Left ventricle myocardium inferior (tissue), 1 donor: ENCODE measurements at regions not wholly inside any gene's neighbourhood (a gene's known extent, or its start where the extent isn't known, plus 50 kb on each side); places are given as distances from the start of the nearest gene placed in this dataset.

Source experiments
- DNase-seq: peaks from one replicate; pipeline ENCODE4 v3.0.0-alpha.2; 2020
- H3K27ac ChIP-seq: fragments of 200-600 bp; replicated peaks from 2 replicates; pipeline ENCODE4 v1.8.0; 2021
- H3K27me3 ChIP-seq: fragments of 200-600 bp; 2 replicates; pipeline ENCODE4 v1.8.0; 2021; ENCODE audit warnings: low read depth
- H3K36me3 ChIP-seq: fragments of 200-600 bp; 2 replicates; pipeline ENCODE4 v1.8.0; 2021
- H3K4me1 ChIP-seq: fragments of 200-600 bp; 2 replicates; pipeline ENCODE4 v1.8.0; 2021
- H3K4me3 ChIP-seq: fragments of 200-600 bp; 2 replicates; pipeline ENCODE4 v1.8.0; 2021; ENCODE audit warnings: mild to moderate bottlenecking, moderate library complexity
- H3K9me3 ChIP-seq: fragments of 200-600 bp; replicated peaks from 2 replicates; pipeline ENCODE4 v1.8.0; 2021
- CTCF ChIP-seq: fragments of 200-600 bp; IDR thresholded peaks from 2 replicates; pipeline ENCODE4 v1.8.0; 2021; ENCODE audit warnings: antibody characterized with exemption, mild to moderate bottlenecking, borderline replicate concordance
- intact Hi-C: fragments of 100-400 bp; cut with micrococcal nuclease; formaldehyde crosslinking; loops from one replicate; pipeline ENCODE4 v1.11.0; 2022
- donor health status: DM: no; HTN: yes; CAD: no; lungs with severe emphysema.

- no peak for DNase-seq
- Histone ChIP-seq H3K27ac (no peak overlapping the region), H3K9me3 (no peaks in the 10 kb centered on the region), H3K36me3 (no peaks in the 10 kb centered on the region), H3K4me3 (no peak overlapping the region), H3K4me1 (no peaks in the 10 kb centered on the region), H3K27me3 (peaks cover 30% of the 10 kb centered on the region)
- intact Hi-C loops: no loop called here
- no peak for TF ChIP-seq CTCF
These were observed 83.4 kb downstream of the IRX5 start for GRCh38 chr16:55014022-55014421.

DNA sequence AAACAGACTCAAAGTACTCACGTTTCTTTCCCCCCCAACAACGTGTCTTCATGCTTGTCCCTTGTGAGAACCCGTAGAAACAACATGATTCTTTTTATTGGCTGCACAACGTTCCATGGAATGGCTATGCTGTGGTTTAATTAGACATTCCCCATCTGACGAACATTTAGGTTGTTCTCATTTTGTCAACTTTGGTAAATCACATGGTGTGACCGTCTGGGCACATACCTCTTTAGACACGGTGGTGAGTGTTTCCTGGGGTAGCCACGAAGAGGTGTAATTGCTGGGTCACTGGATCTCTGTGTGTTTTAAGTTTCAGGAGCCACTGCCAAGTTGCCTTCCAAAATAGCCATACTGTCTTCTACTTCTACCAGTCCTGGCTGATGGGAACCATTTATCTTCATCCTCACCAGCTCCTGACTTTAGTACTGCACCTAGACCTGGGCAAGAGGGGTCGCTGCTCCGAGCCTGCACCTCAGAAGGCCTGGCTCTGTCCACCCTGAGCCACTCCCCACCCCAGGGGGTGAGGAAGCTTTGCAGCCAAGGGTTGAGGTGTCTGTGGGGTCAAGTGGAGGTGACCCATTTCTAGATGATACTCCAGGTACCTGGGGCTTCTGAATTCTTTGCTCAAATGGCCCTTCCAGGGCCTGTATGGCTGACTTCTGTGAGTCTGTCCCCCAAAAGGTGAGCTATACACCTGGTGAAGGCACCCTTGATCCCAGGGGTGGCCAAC is 84.7 kb downstream of the IRX5 start:
- peaks cover under 1% of the 10 kb centered on the region for H3K9me3 ChIP-seq
- H3K27ac ChIP-seq: no peak overlapping the region
- intact Hi-C loops: no loop called here
- H3K4me3 ChIP-seq: no peak overlapping the region
- no peak for DNase-seq
- H3K36me3 ChIP-seq: no peaks in the 10 kb centered on the region
- no peaks in the 10 kb centered on the region for H3K4me1 ChIP-seq
- H3K27me3 ChIP-seq: peaks cover 32% of the 10 kb centered on the region
- no peak for TF ChIP-seq CTCF

GRCh38 chr16:55016515-55016914 is 85.8 kb downstream of the IRX5 start:
- Histone ChIP-seq H3K4me1 (no peaks in the 10 kb centered on the region), H3K27ac (no peak overlapping the region), H3K27me3 (peaks cover 44% of the 10 kb centered on the region), H3K36me3 (no peaks in the 10 kb centered on the region), H3K4me3 (no peak overlapping the region), H3K9me3 (peaks cover 9% of the 10 kb centered on the region)
- no peak for DNase-seq
- intact Hi-C loops: no loop called here
- no peak for TF ChIP-seq CTCF

DNA sequence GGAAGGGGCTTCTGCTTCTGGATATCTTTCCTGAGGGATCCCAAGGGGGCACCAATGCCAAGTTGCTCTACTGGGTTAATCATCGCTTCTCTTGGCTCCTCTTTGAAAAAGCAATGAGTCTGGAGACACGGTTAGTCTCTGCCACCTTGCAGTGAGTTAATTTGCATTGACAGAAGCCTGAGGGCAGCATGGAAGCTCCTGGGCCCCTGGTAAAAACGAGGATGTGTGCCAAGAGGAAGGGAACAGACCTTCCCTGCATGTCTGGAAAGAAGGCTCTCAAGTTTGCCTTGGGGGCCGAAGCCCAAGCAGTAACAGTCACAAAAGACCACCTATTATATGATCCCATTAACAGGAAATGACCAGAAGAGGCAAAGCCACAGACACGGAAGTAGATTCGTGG is 86.7 kb downstream of the IRX5 start:
- no peak overlapping the region for H3K4me3 ChIP-seq
- H3K27ac ChIP-seq: no peak overlapping the region
- peaks cover 9% of the 10 kb centered on the region for H3K9me3 ChIP-seq
- no peak for TF ChIP-seq CTCF
- intact Hi-C loops: no loop called here
- no peak for DNase-seq
- peaks cover 52% of the 10 kb centered on the region for H3K27me3 ChIP-seq
- H3K36me3 ChIP-seq: no peaks in the 10 kb centered on the region
- no peaks in the 10 kb centered on the region for H3K4me1 ChIP-seq

DNA sequence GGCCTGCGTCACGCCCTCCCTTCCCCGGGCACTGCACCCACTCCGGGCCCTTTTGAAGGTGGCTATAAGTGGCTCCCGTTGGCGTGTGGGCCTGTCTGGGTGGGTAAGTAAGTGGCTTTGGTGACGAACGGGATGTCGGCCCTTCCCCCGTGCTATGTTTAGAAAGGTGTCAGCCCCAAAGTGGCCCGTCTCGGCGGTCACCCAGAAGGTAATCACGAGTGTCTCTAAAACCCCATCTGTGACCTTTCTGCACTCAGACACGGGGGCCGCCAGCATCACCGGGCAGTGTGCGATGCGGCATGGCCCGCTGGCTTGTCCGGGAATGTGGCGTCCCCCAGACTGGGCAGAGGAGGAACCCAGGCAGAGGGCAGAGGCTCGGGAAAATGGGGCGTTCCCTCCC is 88.2 kb downstream of the IRX5 start:
- Histone ChIP-seq H3K27ac (no peak overlapping the region), H3K4me1 (no peaks in the 10 kb centered on the region), H3K4me3 (no peak overlapping the region), H3K36me3 (no peaks in the 10 kb centered on the region), H3K27me3 (peaks cover 63% of the 10 kb centered on the region), H3K9me3 (peaks cover 9% of the 10 kb centered on the region)
- intact Hi-C loops: no loop called here
- DNase-seq: no peak
- no peak for TF ChIP-seq CTCF
